ENCODE measurements at regions not wholly inside any gene's neighbourhood (a gene's known extent, or its start where the extent isn't known, plus 50 kb on each side); places are given as distances from the start of the nearest gene placed in this dataset.

GRCh38 chr7:4460597-4460996 lies 221.5 kb upstream of the FOXK1 start:
- no peaks in the 10 kb centered on the region for H3K36me3 Mint-ChIP-seq (ENCODE audit: insufficient read depth, unreplicated experiment)
- no peak overlapping the region for H3K4me3 Mint-ChIP-seq (ENCODE audit: low read depth, unreplicated experiment)
- H3K4me1 Mint-ChIP-seq (ENCODE audit: low read depth, unreplicated experiment) = no peaks in the 10 kb centered on the region
- peaks cover 4% of the 10 kb centered on the region for H3K9me3 Mint-ChIP-seq (ENCODE audit: low read depth, unreplicated experiment)
- intact Hi-C loops (cut with micrococcal nuclease; ENCODE audit: unreplicated experiment) = no loop called here
- no peak for DNase-seq
- no peak overlapping the region for H3K27ac Mint-ChIP-seq (ENCODE audit: unreplicated experiment)
- peaks cover 48% of the 10 kb centered on the region for H3K27me3 Mint-ChIP-seq (ENCODE audit: unreplicated experiment)
- CTCF ChIA-PET = interaction anchor here (0.6 to 0.8 kb wide), 2 partner anchors 10 to 13 kb away, joined by 3 to 4 read pairs; no protein-coding TSS in a partner anchor
- no peak for TF ChIP-seq CTCF (IDR thresholded peaks at IDR 0.05; ENCODE audit: unreplicated experiment)
- BruUV-seq (replicated peaks) = no TSS peak

- Mint-ChIP-seq H3K27ac (ENCODE audit: unreplicated experiment) (no peak overlapping the region), H3K4me1 (ENCODE audit: low read depth, unreplicated experiment) (no peaks in the 10 kb centered on the region), H3K9me3 (ENCODE audit: low read depth, unreplicated experiment) (peaks cover 4% of the 10 kb centered on the region), H3K27me3 (ENCODE audit: unreplicated experiment) (peaks cover 57% of the 10 kb centered on the region), H3K4me3 (ENCODE audit: low read depth, unreplicated experiment) (no peak overlapping the region), H3K36me3 (ENCODE audit: insufficient read depth, unreplicated experiment) (no peaks in the 10 kb centered on the region)
- CTCF ChIA-PET = no interaction called here
- no peak for DNase-seq
- intact Hi-C loops (cut with micrococcal nuclease; ENCODE audit: unreplicated experiment) = no loop called here
- TF ChIP-seq CTCF (IDR thresholded peaks at IDR 0.05; ENCODE audit: unreplicated experiment) = no peak
- BruUV-seq (replicated peaks) = no TSS peak
Measured at GRCh38 chr7:4461531-4461930, 220.6 kb upstream of the FOXK1 start.

GRCh38 chr7:4468320-4469102 lies 213.6 kb upstream of the FOXK1 start:
- BruUV-seq (replicated peaks) = no TSS peak
- no peak overlapping the region for H3K27ac Mint-ChIP-seq (ENCODE audit: unreplicated experiment)
- no peaks in the 10 kb centered on the region for H3K36me3 Mint-ChIP-seq (ENCODE audit: insufficient read depth, unreplicated experiment)
- CTCF ChIA-PET = interaction anchor here (1.0 kb wide), 1 partner anchor 101 kb away, joined by 3 read pairs; no protein-coding TSS in a partner anchor
- peaks cover 67% of the 10 kb centered on the region for H3K27me3 Mint-ChIP-seq (ENCODE audit: unreplicated experiment)
- intact Hi-C loops (cut with micrococcal nuclease; ENCODE audit: unreplicated experiment) = no loop called here
- no peaks in the 10 kb centered on the region for H3K4me1 Mint-ChIP-seq (ENCODE audit: low read depth, unreplicated experiment)
- peaks cover 4% of the 10 kb centered on the region for H3K9me3 Mint-ChIP-seq (ENCODE audit: low read depth, unreplicated experiment)
- TF ChIP-seq CTCF (IDR thresholded peaks at IDR 0.05; ENCODE audit: unreplicated experiment) = no peak
- no peak for DNase-seq
- no peak overlapping the region for H3K4me3 Mint-ChIP-seq (ENCODE audit: low read depth, unreplicated experiment)

- peaks cover 7% of the 10 kb centered on the region for H3K9me3 Mint-ChIP-seq (ENCODE audit: low read depth, unreplicated experiment)
- BruUV-seq (replicated peaks) = no TSS peak
- H3K4me3 Mint-ChIP-seq (ENCODE audit: low read depth, unreplicated experiment) = no peak overlapping the region
- intact Hi-C loops (cut with micrococcal nuclease; ENCODE audit: unreplicated experiment) = loop anchor here (10.0 kb wide), 1 partner anchor 355 kb away; no protein-coding TSS in a partner anchor
- peak; percentile 21 for DNase-seq
- TF ChIP-seq CTCF (IDR thresholded peaks at IDR 0.05; ENCODE audit: unreplicated experiment) = no peak
- CTCF ChIA-PET = interaction anchor here (0.7 kb wide), 2 partner anchors 267 to 576 kb away, joined by 3 read pairs; no protein-coding TSS in a partner anchor
- H3K36me3 Mint-ChIP-seq (ENCODE audit: insufficient read depth, unreplicated experiment) = no peaks in the 10 kb centered on the region
- no peak overlapping the region for H3K27ac Mint-ChIP-seq (ENCODE audit: unreplicated experiment)
- H3K27me3 Mint-ChIP-seq (ENCODE audit: unreplicated experiment) = peaks cover 65% of the 10 kb centered on the region
- no peaks in the 10 kb centered on the region for H3K4me1 Mint-ChIP-seq (ENCODE audit: low read depth, unreplicated experiment)
Measured at GRCh38 chr7:4470246-4470645, 211.8 kb upstream of the FOXK1 start.
